ENCODE measurements at regions not wholly inside any gene's neighbourhood (a gene's known extent, or its start where the extent isn't known, plus 50 kb on each side); places are given as distances from the start of the nearest gene placed in this dataset.

GRCh38 chr5:171524466-171524865 is 105.0 kb downstream of the FGF18 start:
- no peak overlapping the region for H3K4me3 ChIP-seq (IDR thresholded peaks at IDR 0.05; ENCODE audit: insufficient read depth, low read depth, low read length)
- no peak overlapping the region for H3K9ac ChIP-seq
- H3K36me3 ChIP-seq (ENCODE audit: insufficient read depth) = no peaks in the 10 kb centered on the region
- no peak for TF ChIP-seq CTCF (conservative IDR thresholded peaks at IDR 0.05; ENCODE audit: low read depth, low read length)
- H3K4me1 ChIP-seq (ENCODE audit: low read depth, poor library complexity, severe bottlenecking) = no peaks in the 10 kb centered on the region
- no peak overlapping the region for H3K4me2 ChIP-seq
- H2AFZ ChIP-seq (ENCODE audit: low read depth) = no peak overlapping the region
- H3K79me2 ChIP-seq (ENCODE audit: insufficient read depth, low read depth) = no peaks in the 10 kb centered on the region
- H3K27ac ChIP-seq = no peak overlapping the region
- no peaks in the 10 kb centered on the region for H3K27me3 ChIP-seq (ENCODE audit: insufficient read depth, low read depth)
- no peaks in the 10 kb centered on the region for H4K20me1 ChIP-seq (ENCODE audit: insufficient read depth)

- Histone ChIP-seq H3K79me2 (ENCODE audit: insufficient read depth, low read depth) (no peaks in the 10 kb centered on the region), H3K36me3 (ENCODE audit: insufficient read depth) (no peaks in the 10 kb centered on the region), H3K27ac (no peak overlapping the region), H3K4me3 (IDR thresholded peaks at IDR 0.05; ENCODE audit: insufficient read depth, low read depth, low read length) (no peak overlapping the region), H2AFZ (ENCODE audit: low read depth) (no peak overlapping the region), H4K20me1 (ENCODE audit: insufficient read depth) (no peaks in the 10 kb centered on the region), H3K9ac (no peak overlapping the region), H3K27me3 (ENCODE audit: insufficient read depth, low read depth) (no peaks in the 10 kb centered on the region), H3K4me2 (no peak overlapping the region), H3K4me1 (ENCODE audit: low read depth, poor library complexity, severe bottlenecking) (no peaks in the 10 kb centered on the region)
- no peak for TF ChIP-seq CTCF (conservative IDR thresholded peaks at IDR 0.05; ENCODE audit: low read depth, low read length)
These were observed 105.6 kb downstream of the FGF18 start for GRCh38 chr5:171525085-171525484.

GRCh38 chr5:171528036-171528435 is 108.6 kb downstream of the FGF18 start:
- Histone ChIP-seq H2AFZ (ENCODE audit: low read depth) (no peak overlapping the region), H3K4me3 (IDR thresholded peaks at IDR 0.05; ENCODE audit: insufficient read depth, low read depth, low read length) (no peak overlapping the region), H3K27me3 (ENCODE audit: insufficient read depth, low read depth) (no peaks in the 10 kb centered on the region), H3K36me3 (ENCODE audit: insufficient read depth) (no peaks in the 10 kb centered on the region), H4K20me1 (ENCODE audit: insufficient read depth) (no peaks in the 10 kb centered on the region), H3K79me2 (ENCODE audit: insufficient read depth, low read depth) (no peaks in the 10 kb centered on the region), H3K9ac (no peak overlapping the region), H3K4me2 (no peak overlapping the region), H3K27ac (no peak overlapping the region), H3K4me1 (ENCODE audit: low read depth, poor library complexity, severe bottlenecking) (no peaks in the 10 kb centered on the region)
- TF ChIP-seq CTCF (conservative IDR thresholded peaks at IDR 0.05; ENCODE audit: low read depth, low read length) = no peak

GRCh38 chr5:171528865-171529614 is 109.6 kb downstream of the FGF18 start:
- H2AFZ ChIP-seq (ENCODE audit: low read depth) = no peak overlapping the region
- no peaks in the 10 kb centered on the region for H3K79me2 ChIP-seq (ENCODE audit: insufficient read depth, low read depth)
- no peaks in the 10 kb centered on the region for H3K4me1 ChIP-seq (ENCODE audit: low read depth, poor library complexity, severe bottlenecking)
- no peak for TF ChIP-seq CTCF (conservative IDR thresholded peaks at IDR 0.05; ENCODE audit: low read depth, low read length)
- H3K4me2 ChIP-seq = no peak overlapping the region
- H3K36me3 ChIP-seq (ENCODE audit: insufficient read depth) = no peaks in the 10 kb centered on the region
- H3K27me3 ChIP-seq (ENCODE audit: insufficient read depth, low read depth) = no peaks in the 10 kb centered on the region
- no peaks in the 10 kb centered on the region for H4K20me1 ChIP-seq (ENCODE audit: insufficient read depth)
- H3K9ac ChIP-seq = no peak overlapping the region
- no peak overlapping the region for H3K27ac ChIP-seq
- H3K4me3 ChIP-seq (IDR thresholded peaks at IDR 0.05; ENCODE audit: insufficient read depth, low read depth, low read length) = no peak overlapping the region

All from KMS-11 (cell line).